ENCODE measurements at regions not wholly inside any gene's neighbourhood (a gene's known extent, or its start where the extent isn't known, plus 50 kb on each side); places are given as distances from the start of the nearest gene placed in this dataset.

DNA sequence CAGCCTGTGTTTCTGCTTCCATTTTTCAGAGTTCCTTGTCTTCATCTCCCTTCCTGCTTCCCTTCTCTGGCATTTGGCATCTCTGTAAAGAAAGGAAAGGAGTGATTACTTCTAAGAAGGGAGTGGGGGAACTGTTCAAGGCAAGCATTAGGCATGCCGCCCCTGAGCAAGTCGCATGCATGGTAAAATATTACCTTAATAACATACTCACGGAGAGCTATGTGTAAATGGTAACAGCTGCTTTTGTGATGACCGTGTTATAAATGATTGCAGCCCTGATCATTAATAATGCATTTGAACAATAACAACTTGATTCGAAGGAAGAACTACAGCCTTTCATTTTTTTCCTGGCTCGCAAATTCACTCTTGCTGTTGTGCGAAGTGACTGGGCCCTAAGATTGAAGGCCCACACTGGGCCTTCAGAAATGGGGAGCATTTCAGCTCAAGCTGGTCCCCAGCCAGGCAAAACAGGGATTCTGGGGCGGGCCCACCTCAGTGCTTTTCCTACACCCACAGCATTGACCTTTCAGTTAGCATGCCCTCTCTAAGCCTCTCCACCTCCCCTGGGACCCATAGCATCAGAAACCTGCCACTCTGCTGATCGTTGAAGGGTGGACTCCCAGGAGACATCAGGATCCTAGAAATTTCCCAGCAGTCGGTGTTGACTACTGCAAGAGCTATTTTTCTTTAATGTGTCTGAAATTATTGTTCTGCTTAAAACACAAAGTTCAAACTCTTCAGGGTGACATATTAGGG is 263.0 kb upstream of the CADM1 start:
- no peak for DNase-seq (ENCODE audit: low spot score)

GRCh38 chr11:115766561-115766960 is 262.3 kb upstream of the CADM1 start:
- no peak for DNase-seq (ENCODE audit: low spot score)

DNA sequence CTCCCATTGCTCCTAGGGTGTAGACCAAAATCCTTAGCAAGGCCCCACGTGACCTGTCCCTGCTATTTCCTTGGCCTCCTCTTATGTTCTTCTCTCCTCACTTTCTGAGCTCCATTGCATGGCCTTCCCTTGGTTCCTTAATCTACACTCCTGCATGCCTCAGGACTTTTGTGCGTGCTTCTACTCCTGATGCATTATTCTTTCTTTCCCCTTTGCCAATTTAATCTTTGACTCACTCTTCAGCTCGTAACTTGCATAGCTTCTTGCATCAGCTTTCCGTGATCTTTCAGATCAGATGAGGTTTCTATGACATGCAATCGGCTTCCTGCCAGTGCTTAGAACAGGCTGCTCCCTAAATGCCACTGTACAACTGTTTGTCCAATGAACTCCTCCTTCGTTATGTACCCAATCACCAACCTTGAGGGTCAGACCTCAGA is 261.6 kb upstream of the CADM1 start:
- no peak for DNase-seq (ENCODE audit: low spot score)

- no peak for DNase-seq (ENCODE audit: low spot score)
Observed at GRCh38 chr11:115764176-115764575, 260.0 kb upstream of the CADM1 start.

DNA sequence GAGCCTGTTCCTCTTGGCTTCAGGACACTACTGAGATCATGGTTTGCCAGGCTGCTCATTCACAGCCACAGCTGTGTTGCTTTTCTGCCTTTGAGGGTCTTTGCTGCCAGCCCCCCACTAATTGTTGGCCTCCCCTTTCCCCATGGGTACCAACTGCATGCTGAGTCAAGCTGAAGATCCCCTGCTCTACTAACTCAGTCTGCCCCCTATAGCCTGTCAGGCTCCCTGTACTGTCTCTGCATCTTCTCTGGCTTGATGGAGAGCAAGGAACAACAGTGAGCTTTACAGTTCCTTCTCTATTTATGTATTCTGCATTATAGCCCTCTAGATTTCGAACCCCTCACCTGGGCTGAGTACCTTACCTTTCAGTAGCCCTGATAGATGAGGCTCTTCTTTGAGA is 257.6 kb upstream of the CADM1 start:
- no peak for DNase-seq (ENCODE audit: low spot score)

GRCh38 chr11:115761348-115761747 is 257.1 kb upstream of the CADM1 start:
- no peak for DNase-seq (ENCODE audit: low spot score)

DNA sequence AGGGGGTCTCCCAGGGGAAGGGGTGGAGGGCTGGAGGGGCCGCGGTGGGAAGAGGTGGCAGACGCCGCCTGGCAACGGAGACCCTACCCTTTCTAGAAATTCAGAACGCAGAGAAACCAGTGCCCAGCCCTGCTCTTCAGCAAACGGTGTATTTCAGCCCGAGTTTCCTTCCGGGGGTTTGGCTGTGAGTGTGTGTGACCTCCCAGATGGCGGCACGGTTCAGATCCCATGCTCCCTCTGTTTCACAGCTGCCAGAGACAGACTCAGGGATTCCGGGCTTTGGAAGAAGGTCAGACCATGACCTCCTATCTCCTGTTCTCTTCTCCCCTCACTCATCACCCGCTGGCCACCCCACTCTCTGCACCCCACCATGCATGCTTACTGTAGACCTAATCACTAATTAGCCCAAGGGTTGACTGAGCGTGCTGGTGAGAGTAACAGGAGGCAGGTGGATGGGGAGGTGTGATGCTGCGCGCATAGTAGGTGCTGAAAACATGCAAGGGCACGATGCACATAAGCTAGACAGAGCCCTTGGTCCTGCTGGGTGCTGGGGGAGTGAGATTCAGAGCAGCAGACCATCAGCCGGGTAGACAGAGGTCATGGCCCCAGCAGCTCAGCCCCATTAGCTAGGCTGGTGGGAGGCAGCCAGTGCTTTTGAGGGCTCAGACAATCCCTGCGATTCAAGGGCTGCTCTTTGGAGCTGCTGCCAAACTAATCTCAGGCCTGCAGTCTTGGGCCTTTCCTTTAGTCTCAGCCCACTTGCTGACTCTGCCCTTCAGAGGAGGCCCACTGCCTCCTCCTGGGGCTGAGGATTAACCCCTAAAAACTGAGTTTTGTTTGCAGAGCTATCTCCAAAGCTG is 256.5 kb upstream of the CADM1 start:
- no peak for DNase-seq (ENCODE audit: low spot score)

DNA sequence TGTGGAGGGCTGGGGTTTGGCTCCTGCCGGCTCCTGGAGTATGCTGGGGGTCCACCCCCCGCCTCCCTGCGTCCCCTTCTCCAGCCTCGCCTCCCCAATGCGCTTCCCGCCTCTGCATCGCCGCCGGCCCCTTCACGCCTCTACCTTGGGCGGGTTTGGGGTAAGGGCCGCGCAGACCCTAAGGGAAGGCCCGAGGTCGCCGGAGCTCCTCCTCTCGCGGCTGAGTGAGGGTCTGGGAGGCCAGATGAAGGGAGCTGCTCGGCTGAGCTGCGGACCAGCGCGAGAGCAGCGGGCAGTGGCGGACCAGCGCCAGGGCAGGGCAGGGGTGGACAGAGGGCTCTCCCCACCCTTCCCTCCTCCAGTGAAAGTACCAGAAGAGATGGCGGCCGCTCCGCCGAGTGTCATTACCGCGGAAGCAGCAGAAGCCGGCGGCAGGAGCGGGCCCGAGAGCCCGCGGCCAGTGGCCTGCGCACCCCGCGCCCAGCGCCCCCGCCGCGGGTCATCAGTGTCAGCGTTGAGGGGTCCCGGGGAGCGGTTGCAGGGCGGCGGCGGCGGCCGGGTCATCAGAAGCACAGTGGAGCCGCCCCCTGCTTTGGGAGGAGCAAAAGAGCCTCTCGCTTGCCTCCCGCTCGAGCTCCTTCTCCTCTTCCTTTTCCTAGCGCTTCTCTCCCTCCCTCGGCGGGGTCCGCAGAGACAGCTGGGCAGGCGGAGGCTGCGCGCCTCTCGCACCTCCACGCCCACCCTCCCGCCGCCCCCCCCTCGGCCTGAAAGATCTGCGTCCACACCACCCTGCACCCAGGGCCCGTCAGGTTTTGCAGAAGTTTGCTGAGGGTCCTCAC is 255.6 kb upstream of the CADM1 start:
- no peak for DNase-seq (ENCODE audit: low spot score)

DNA sequence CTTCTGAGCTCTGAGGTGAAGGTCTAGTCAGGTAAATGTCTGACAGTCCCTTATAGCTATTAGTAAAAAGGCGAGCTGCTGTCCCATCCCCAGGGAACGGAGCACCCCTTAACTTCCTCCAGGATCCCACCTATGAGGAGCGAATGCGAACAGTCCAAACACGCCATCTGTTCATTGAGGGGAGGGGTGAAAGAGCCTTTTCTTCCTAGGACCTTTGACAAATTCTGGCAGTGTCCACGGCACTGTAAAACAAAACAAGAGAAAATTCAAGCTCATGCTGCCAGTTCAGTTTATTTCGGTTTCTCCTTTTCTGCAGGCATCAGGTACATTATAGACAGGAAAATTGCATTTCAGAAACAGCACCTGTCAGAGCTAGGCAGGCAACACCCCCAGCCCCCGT is 253.8 kb upstream of the CADM1 start:
- DNase-seq (ENCODE audit: low spot score), result no peak

DNA sequence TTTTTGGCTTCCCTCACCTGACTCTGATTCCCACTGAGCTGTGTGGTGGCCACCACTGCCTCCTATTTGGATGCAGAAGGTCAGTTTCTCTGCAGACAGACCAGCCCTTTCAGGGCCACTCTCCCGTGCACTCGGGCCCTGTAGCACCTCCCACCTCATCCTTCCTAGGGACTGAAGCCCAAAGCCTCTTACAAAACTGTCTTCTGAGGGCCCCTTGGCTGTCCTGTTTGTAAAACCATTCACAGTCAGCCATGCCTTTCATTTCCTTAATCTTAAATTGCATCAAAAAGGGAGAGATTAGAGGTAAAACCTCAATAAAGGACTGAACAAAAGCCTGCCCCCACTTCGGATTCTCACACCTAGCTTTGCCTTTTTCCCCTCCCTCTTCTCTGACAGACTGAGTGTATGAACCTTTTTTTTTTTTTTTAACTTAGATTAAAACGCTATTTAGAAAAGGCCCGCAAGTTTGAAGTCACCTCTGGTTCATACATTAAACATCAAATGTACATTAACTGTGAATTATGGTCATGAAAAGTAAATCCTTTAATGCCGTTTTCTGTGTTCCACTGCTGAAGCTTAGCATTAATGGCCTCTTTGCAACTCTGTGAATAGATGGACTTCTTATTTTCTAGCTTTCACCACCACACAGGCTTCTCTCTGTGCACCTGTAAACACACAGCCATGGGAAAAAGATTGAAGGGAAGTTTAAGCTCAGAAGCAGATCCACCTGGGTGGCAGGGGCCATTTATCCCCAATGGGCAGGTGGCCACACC is 247.2 kb upstream of the CADM1 start:
- DNase-seq (ENCODE audit: low spot score), result no peak

DNA sequence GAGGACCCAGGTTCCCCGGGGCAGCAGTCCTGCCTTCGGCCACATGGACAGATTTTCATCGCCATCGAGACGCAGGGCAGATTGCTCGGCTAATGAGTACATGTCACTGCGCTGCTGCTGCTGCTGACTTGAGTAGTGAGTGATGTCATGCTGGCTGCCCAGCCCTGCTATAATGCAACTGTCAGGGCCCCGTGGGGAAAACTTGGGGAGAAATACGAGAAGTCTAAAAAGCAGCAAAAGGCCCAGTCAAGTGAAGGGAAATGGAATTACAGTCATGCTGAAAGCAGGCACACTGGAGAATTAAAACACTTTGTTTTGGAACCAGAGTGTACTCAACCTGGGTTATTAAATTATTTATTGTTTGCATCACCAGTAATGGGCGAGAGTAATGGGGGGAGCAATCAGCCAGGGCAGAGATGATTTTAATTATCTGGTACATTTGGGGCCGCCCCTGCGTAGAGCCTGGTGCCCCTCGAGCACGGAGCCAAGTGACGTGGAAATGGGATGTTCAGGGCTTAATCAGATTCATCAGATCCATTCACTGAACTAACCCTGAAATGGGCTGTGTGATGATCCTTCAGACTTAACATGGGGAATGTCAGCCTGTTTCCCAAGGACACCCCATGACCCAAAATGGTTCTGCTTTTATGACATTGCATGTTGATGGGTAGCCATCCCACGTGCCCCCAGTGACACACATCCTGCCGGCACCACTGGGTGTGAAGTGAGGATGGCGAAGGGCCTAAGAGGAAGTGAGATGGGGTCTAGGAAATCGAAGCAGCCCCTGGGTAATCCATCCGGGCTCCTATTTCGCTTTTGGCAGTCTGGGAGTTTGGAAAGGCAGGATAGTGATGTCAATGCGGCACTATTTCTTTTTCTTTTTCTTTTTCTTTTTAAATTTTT is 241.6 kb upstream of the CADM1 start:
- DNase-seq (ENCODE audit: low spot score), result no peak

DNA sequence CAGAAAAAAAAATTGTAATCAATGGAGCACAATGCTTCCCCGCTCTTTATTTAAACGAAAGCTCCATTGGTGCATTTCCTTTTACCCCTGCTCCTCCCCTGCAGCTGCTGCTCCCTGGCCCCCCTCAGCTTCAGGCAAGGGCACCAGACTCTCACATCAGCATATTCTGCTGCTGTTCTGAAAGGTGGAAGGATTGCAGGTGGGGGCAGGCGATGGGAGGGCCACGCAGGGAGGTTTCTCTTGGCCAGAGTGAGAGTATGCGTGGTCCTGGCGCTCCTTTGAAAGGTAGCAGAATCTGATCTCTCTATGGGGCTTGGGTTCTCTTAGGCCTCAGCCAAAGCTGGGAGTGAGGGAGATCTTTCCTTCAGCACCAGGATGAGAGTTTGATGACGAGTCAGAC is 240.9 kb upstream of the CADM1 start:
- DNase-seq (ENCODE audit: low spot score), result no peak

DNA sequence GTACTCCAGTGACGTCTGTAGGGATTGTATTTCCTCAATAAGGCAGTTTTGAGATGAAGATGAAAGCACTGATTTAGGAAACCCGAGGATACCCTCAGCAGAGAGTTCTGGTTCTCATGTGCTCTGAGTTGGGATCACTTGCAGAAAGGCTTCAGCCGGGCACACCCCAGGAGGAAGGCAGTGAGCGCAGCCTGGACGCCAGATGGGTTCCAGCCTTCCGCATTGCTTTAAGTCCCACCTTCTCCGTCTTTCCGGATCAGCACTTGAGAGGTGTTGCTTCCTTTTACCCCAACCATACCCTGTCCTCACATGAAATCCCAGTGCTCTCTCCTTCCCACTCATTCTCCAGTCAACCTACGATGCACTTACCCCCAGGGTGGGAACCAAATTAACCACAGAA is 239.5 kb upstream of the CADM1 start:
- DNase-seq (ENCODE audit: low spot score), result no peak

GRCh38 chr11:115741376-115742107 is 237.3 kb upstream of the CADM1 start:
- no peak for DNase-seq (ENCODE audit: low spot score)

DNA sequence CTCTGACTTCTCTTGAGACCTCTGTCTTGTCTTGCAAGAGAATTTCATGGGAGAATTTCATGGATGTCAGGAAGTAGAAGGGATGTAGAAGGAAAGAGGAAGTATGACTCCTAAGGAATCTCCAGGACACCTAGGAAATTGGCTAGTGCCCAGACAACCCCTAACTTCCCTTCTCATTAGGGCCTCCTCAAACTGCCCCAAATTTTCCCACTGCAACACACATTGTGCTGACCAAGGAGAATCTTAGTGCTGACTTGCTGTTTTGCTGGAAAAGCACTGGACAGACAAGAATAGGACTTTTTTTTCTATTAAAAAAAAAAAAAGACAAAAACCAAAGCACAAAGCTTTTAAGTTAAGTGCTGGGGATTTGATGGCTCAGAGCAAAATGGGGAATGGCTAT is 236.1 kb upstream of the CADM1 start:
- DNase-seq (ENCODE audit: low spot score), result no peak

DNA sequence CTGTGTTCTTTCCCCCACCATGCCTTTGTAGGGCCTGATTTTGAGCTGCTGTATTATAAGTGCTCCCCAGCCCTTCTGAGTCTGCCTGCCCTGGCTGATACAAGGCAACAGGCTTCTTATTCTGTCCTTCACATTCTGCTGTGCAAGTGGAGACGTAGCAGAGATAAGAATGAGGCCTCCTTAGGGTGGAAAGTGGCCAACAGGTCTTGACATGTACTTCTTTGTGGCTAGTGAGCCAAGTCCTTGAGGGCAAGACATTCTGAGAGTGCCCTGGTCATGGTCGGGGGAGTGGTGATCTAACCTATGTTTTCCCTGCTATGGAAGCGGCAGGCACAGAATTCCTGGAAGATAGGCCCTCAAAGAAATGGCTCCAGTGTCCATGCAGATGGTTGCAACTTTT is 235.7 kb upstream of the CADM1 start:
- no peak for DNase-seq (ENCODE audit: low spot score)

DNA sequence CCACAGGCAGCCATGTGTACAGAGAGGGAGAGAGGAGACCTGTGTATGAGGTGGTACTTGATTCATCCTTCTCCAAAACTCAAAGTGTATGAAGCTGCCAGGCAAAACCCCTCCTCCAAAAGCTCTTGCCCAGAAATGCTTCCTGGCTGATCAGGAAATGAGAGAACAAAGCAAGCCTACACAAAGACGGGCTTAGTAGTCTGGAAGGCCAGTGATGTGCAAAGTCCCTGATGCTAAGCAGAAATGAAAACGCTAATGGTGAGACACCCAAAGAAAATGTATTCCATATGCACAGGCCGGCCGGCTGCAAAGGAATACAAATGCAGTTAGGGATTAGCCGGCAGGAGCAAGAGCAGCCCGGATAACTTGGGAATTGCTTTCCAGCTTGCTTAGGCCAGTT is 234.9 kb upstream of the CADM1 start:
- no peak for DNase-seq (ENCODE audit: low spot score)

DNA sequence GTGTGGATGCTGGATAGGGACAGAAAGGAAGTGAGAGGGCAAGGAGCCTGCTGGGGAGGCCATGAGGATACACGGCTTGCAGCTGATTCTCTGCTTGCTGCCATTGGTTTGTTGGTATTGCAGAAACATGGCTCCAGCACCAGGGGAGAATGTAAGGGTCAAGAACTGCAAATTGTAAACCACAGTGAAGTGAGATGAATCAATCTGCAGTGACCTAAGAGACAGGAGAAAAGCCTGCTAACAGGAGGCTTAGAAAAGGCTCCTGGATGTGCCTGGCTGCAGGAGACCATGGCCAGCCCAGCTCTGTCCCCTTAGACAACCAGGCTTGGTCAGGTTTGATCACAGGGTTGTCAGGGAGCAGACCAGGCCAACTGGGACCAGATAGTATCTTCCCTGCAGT is 233.7 kb upstream of the CADM1 start:
- DNase-seq (ENCODE audit: low spot score), result no peak

DNA sequence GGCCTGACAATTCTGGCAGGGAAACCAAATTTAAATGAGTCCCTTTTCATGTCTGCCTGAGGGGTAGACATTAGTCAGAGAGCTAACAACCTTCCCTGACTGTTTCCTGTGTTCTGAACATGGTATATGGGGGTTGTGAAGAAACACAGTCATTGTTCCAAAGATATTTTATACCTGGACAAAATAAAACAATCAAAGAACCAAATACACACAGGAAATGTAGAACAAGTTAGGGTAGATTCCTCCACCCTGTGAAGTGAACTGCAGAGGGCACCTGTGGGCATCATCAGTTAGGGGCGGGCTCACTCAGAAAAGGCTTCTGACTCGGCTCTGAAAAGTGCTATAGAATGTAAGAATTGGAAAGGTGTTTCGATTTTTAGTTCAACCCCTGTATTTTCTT is 231.9 kb upstream of the CADM1 start:
- no peak for DNase-seq (ENCODE audit: low spot score)

DNA sequence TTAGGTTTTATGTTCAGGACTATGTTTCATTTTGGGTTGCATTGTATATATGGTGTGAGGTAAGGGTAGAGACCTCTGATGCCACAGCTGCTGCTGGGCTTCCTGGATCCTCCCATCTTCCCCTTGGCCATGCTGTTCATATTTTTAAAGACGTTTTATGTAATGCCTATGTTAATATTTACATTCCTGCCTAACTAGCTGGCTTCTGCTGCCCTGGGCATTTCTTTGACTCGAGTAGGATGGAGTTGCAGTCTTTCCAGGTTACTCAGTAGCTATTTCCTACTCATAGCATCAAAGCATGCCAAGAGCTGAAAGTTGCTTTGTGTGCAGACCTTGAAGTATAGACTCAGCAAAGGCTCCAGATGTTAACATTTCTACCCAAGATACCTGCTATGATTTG is 220.5 kb upstream of the CADM1 start:
- DNase-seq (ENCODE audit: low spot score), result no peak
